ENCODE measurements at regions not wholly inside any gene's neighbourhood (a gene's known extent, or its start where the extent isn't known, plus 50 kb on each side); places are given as distances from the start of the nearest gene placed in this dataset.
A peak's percentile ranks its signal among the peaks of the same experiment; 100 is the strongest.

DNA sequence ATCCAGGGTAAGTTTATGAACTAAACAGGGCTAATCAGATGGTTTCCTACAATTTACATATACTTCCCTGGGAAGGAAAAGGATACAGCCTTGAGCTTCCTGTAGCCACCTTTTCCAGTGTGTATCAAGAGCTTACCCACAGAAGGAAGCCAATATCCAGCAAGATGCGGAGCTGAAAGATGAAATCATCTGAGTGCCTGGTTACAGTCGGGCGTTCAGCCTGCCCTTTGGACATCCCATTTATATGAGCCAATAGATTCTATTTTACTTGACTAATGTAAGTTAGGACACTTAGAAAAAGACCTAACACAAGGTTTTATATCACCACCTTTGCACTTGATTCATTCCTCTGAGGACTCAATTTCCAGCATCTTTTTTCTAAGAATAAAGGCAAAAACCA, 108.2 kb downstream of the UCHL5 start:
- Histone ChIP-seq H3K27me3 (replicated peaks; ENCODE audit: insufficient read depth) (no peaks in the 10 kb centered on the region), H3K36me3 (no peaks in the 10 kb centered on the region), H3K9me3 (no peaks in the 10 kb centered on the region), H3K4me1 (ENCODE audit: control insufficient read depth in 1 of 2, low read depth in 2 of 2) (peaks cover 0 to 5% of the 10 kb centered on the region in 2 donors), H3K4me3 (no peak overlapping the region), H3K27ac (no peak overlapping the region)
- TF ChIP-seq, protein P1, sequence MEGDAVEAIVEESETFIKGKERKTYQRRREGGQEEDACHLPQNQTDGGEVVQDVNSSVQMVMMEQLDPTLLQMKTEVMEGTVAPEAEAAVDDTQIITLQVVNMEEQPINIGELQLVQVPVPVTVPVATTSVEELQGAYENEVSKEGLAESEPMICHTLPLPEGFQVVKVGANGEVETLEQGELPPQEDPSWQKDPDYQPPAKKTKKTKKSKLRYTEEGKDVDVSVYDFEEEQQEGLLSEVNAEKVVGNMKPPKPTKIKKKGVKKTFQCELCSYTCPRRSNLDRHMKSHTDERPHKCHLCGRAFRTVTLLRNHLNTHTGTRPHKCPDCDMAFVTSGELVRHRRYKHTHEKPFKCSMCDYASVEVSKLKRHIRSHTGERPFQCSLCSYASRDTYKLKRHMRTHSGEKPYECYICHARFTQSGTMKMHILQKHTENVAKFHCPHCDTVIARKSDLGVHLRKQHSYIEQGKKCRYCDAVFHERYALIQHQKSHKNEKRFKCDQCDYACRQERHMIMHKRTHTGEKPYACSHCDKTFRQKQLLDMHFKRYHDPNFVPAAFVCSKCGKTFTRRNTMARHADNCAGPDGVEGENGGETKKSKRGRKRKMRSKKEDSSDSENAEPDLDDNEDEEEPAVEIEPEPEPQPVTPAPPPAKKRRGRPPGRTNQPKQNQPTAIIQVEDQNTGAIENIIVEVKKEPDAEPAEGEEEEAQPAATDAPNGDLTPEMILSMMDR (IDR thresholded peaks at IDR 0.05), result no peak
- no peak for DNase-seq (ENCODE audit: low spot score)
- no peak for ATAC-seq (ENCODE audit: insufficient number of reproducible peaks, low FRiP score, low read depth)

DNA sequence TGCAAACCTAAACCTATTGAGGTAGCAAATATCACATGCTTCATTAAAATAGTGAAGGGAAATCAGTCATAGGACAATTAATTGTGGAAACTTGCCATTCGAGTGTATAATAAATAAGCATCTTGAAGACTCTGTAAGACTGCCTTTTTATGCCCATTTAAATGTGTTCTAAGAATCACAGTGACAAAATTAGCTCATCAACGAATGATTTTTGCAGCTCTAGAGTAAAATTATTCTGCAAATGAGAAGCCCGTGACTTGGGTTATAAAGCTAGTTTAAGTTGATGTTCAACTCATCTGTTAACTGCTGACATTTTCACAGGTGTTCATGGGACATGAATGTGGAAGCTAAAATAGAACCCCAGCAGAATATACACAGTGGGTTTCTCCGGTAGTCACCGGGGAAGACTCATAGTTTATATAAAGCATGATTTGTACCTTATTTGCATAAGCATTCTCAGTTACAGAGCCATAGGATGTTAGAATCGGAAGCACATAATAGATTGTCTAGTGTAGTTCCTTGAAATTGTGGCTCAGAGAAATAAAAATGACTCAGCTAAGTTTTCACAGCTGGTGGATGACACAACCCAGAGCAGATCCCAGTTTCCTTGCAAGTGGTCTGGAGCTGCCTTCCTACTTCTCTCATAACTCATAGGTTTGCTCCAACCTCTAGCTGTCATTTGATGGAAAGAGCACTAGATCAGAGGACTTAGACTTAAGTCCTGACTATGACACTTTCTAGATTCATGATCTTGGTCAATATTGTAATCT, 107.3 kb downstream of the UCHL5 start:
- Histone ChIP-seq H3K27me3 (replicated peaks; ENCODE audit: insufficient read depth) (no peaks in the 10 kb centered on the region), H3K9me3 (no peaks in the 10 kb centered on the region), H3K4me3 (no peak overlapping the region), H3K27ac (no peak overlapping the region), H3K36me3 (no peaks in the 10 kb centered on the region), H3K4me1 (ENCODE audit: control insufficient read depth in 1 of 2, low read depth in 2 of 2) (peaks cover 0 to 5% of the 10 kb centered on the region in 2 donors)
- TF ChIP-seq, protein P1 (IDR thresholded peaks at IDR 0.05), result no peak
- no peak for DNase-seq (ENCODE audit: low spot score)
- ATAC-seq (ENCODE audit: insufficient number of reproducible peaks, low FRiP score, low read depth), result no peak

DNA sequence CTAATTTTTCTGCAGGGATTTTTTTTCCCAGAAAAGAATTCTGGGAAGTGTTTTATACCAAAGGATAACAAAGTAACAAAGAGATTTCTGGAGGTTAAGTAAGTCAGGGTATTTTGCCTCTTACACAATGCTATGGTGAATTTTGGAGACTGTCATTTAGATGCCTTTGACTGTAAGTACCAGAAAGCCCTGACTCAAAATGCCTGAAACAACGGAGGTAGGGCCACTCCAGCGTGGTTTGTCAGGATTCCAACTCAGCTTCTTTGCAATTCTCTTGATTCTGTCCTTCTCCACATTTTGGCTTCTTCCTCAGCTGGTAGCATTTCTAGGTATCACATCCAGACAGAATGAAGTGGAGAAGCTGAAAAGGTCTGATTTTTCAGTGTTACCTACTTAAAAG, 106.5 kb downstream of the UCHL5 start:
- Histone ChIP-seq H3K4me1 (ENCODE audit: control insufficient read depth in 1 of 2, low read depth in 2 of 2) (peaks cover 0 to 5% of the 10 kb centered on the region in 2 donors), H3K27me3 (replicated peaks; ENCODE audit: insufficient read depth) (no peaks in the 10 kb centered on the region), H3K27ac (no peak overlapping the region), H3K4me3 (no peak overlapping the region), H3K36me3 (no peaks in the 10 kb centered on the region), H3K9me3 (no peaks in the 10 kb centered on the region)
- ATAC-seq (ENCODE audit: insufficient number of reproducible peaks, low FRiP score, low read depth) (no peak), DNase-seq (ENCODE audit: low spot score) (no peak)
- TF ChIP-seq, protein P1 (IDR thresholded peaks at IDR 0.05), result no peak

DNA sequence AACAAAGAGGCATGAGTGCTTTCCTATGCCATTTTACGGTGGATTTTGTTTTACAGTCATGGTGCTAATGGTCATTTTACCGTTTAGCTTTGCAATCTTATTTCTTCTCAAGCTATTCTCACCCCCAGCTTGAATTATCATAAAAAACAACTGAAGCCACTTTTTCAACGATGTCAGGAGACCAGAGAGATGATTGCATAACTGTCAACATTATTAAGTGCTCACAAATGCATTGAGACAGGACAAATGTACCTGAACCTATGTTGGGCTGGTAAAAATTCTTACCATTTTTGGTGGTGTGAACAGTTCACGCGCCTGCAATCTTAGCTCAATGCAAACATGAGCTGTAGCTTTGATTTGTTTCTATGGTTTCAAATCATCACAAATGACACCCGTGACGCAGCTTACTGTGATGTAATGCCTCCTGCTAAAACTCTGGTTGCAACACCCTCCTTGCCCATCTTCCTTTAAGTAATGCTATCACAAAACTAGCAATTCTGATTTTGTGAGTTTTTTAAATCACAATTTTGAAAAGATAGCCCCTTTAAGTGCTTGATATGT, 104.4 kb downstream of the UCHL5 start:
- no peaks in the 10 kb centered on the region for H3K9me3 ChIP-seq
- TF ChIP-seq, protein P1 (IDR thresholded peaks at IDR 0.05), result no peak
- peak; percentile 7 for DNase-seq (ENCODE audit: low spot score)

DNA sequence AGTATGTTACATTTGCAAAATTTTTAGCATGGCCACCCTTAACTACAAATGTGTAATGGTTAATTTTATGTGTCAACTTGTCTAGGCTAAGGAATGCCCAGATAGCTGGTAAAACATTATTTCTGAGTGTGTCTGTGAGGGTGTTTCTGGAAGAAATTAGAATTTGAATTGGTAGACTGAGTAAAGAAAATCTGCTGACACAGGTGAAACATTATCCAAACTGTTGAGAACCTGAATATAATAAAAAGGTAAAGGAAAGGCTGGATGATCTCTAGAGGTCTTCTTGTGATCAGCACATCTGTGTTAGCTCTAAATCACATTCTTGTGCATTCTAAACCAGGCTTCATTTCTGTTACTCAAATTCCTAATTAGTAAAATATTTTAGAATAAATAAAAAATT, 100.8 kb downstream of the UCHL5 start:
- Histone ChIP-seq H3K4me3 (no peak overlapping the region), H3K9me3 (no peaks in the 10 kb centered on the region), H3K27me3 (replicated peaks; ENCODE audit: insufficient read depth) (no peaks in the 10 kb centered on the region), H3K4me1 (ENCODE audit: control insufficient read depth in 1 of 2, low read depth in 2 of 2) (no peaks in the 10 kb centered on the region), H3K36me3 (no peaks in the 10 kb centered on the region), H3K27ac (no peak overlapping the region)
- no peak for ATAC-seq (ENCODE audit: insufficient number of reproducible peaks, low FRiP score, low read depth)
- DNase-seq (ENCODE audit: low spot score), result no peak
- TF ChIP-seq, protein P1 (IDR thresholded peaks at IDR 0.05), result no peak

More for the DNA sequence above, 104.4 kb downstream of the UCHL5 start:
- Histone ChIP-seq H3K4me3 (no peak overlapping the region), H3K27ac (no peak overlapping the region), H3K36me3 (no peaks in the 10 kb centered on the region), H3K27me3 (replicated peaks; ENCODE audit: insufficient read depth) (no peaks in the 10 kb centered on the region), H3K4me1 (ENCODE audit: control insufficient read depth in 1 of 2, low read depth in 2 of 2) (peaks cover 0 to 5% of the 10 kb centered on the region in 2 donors)
- ATAC-seq (ENCODE audit: insufficient number of reproducible peaks, low FRiP score, low read depth), result no peak
